CD8-positive, alpha-beta memory T cell (primary cell): ENCODE measurements at regions not wholly inside any gene's neighbourhood (a gene's known extent, or its start where the extent isn't known, plus 50 kb on each side); places are given as distances from the start of the nearest gene placed in this dataset.
"Not testable (repeated sequence)": the region's sequence is repeated elsewhere in the genome, so short reads cannot be mapped to it uniquely, and the experiment has no call there.

Source experiments
- CTCF ChIA-PET: fragments of 350-600 bp; sonication (Branson Sonifier 250); formaldehyde crosslinking; loops from one replicate; lab custom pipeline; 2021; ENCODE audit warnings: antibody characterized with exemption; lab: Charles Lee
- POLR2A ChIA-PET: fragments of 350-600 bp; sonication (Branson Sonifier 250); formaldehyde crosslinking; loops from one replicate; lab custom pipeline; 2021; ENCODE audit warnings: antibody characterized with exemption; lab: Charles Lee
- DNase-seq, 5 donors: peaks; one replicate each; pipeline versions ENCODE4 v3.0.0 to v3.0.0-alpha.2; 2020 to 2022; ENCODE audit warnings: mixed read lengths in 1 of 5
- H3K27ac ChIP-seq: one replicate; pipeline ENCODE4 v1.7.0; 2013; ENCODE audit warnings: low read depth, mild to moderate bottlenecking, low read length, moderate library complexity
- H3K27me3 ChIP-seq: 2 replicates; pipeline ENCODE4 v1.7.0; 2013; ENCODE audit warnings: low read length, mild to moderate bottlenecking; ENCODE audit not compliant: insufficient read depth, poor library complexity, severe bottlenecking
- H3K36me3 ChIP-seq: 2 replicates; pipeline ENCODE4 v1.7.0; 2013; ENCODE audit warnings: mild to moderate bottlenecking, low read length, moderate library complexity; ENCODE audit not compliant: insufficient read depth
- H3K4me1 ChIP-seq: 2 replicates; pipeline ENCODE4 v1.7.0; 2013; ENCODE audit warnings: mild to moderate bottlenecking, low read length, moderate library complexity; ENCODE audit not compliant: insufficient read depth
- H3K4me3 ChIP-seq: 2 replicates; pipeline ENCODE4 v1.7.0; 2013; ENCODE audit warnings: mild to moderate bottlenecking, low read length
- H3K9me3 ChIP-seq: 2 replicates; pipeline ENCODE4 v1.7.0; 2013; ENCODE audit warnings: mild to moderate bottlenecking, low read length
- H3K27ac Mint-ChIP-seq, 8 donors: one replicate each; pipeline ENCODE4 v1.8.0; 2020 to 2021; ENCODE audit warnings: mixed read lengths in 8 of 8, mild to moderate bottlenecking in 6 of 8, inconsistent platforms in 3 of 8, moderate library complexity in 3 of 8
- H3K27me3 Mint-ChIP-seq, 2 donors: one replicate each; pipeline ENCODE4 v1.8.0; 2020 to 2021; ENCODE audit warnings: mixed read lengths in 2 of 2, mild to moderate bottlenecking in 1 of 2, moderate library complexity in 1 of 2
- H3K36me3 Mint-ChIP-seq, 3 donors: one replicate each; pipeline ENCODE4 v1.8.0; 2020 to 2021; ENCODE audit warnings: mixed read lengths in 3 of 3, inconsistent platforms in 1 of 3, mild to moderate bottlenecking in 1 of 3
- H3K4me1 Mint-ChIP-seq, 3 donors: one replicate each; pipeline ENCODE4 v1.8.0; 2020 to 2021; ENCODE audit warnings: mixed read lengths in 3 of 3, inconsistent platforms in 1 of 3, mild to moderate bottlenecking in 1 of 3
- H3K4me3 Mint-ChIP-seq, 7 donors: one replicate each; pipeline ENCODE4 v1.8.0; 2020 to 2021; ENCODE audit warnings: mixed read lengths in 7 of 7, mild to moderate bottlenecking in 6 of 7, moderate library complexity in 4 of 7, inconsistent platforms in 2 of 7
- H3K9me3 Mint-ChIP-seq, 5 donors: one replicate each; pipeline ENCODE4 v1.8.0; 2020 to 2022; ENCODE audit warnings: mixed read lengths in 5 of 5, mild to moderate bottlenecking in 3 of 5, moderate library complexity in 2 of 5, inconsistent platforms in 1 of 5

DNA sequence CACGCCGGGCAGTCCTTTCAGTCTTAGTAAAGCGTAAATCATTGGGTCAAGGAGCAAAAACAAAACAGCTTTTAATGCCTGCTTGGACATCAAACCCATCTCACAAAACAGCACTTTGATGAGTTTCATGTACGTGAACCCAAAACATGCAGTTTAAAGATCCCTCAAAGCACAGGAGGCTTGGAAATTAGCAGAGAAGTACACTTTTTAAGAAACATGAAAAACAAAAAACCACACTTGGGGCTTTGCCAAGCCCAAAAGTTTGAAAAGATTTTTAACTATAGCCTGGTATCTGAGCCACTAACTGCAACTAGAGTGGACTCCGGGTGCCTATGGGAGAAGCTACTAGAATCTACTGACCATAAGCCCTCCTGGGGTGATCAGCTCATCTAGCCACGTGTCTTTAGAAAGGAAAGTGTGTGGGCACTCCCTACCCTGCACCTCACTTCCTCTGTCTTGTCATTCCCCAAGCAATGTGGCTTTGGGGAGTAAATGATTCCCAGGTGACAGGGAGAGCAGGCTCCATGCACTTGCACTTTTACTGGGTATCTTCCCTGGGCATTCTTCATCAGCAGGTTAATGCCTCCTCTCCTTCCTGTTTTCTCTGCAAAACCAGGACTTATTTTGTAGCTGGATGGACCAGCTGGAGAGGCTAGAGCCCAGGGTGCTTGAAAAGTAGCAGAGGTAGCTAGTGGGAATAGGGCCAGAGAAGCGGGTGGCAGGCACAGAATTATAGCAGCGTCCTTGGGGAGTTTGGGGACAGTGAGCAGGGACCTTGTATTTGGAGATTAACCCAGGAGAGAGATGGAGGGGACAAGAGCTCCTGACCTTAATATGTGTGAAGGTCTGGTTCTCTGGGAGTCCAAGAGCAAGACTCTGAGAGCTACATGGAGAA, 339.3 kb downstream of the BCL11B start:
- Histone ChIP-seq H3K27ac (no peak overlapping the region), H3K9me3 (no peaks in the 10 kb centered on the region), H3K36me3 (no peaks in the 10 kb centered on the region), H3K4me3 (peak overlapping the region; percentile 63), H3K4me1 (peaks cover 67% of the 10 kb centered on the region), H3K27me3 (no peaks in the 10 kb centered on the region)
- POLR2A ChIA-PET, result no interaction called here
- peaks cover 0 to 1% (median 0%) of the 10 kb centered on the region in 5 donors for H3K9me3 Mint-ChIP-seq
- H3K27me3 Mint-ChIP-seq, result peaks cover 0 to 3% of the 10 kb centered on the region in 2 donors
- CTCF ChIA-PET, result interaction anchor here (0.7 to 1.5 kb wide), 5 partner anchors 185 to 649 kb away, joined by 3 read pairs; no protein-coding TSS in a partner anchor
- H3K4me1 Mint-ChIP-seq, result peaks cover 46 to 93% (median 66%) of the 10 kb centered on the region in 3 donors
- H3K27ac Mint-ChIP-seq, result peak overlapping the region; percentile 79 to 95 (median 88)
- peak overlapping the region; percentile 53 to 83 (median 82) for H3K4me3 Mint-ChIP-seq
- peaks cover 0 to 10% (median 4%) of the 10 kb centered on the region in 3 donors for H3K36me3 Mint-ChIP-seq
- DNase-seq, result peak in 2 of 5 donors; percentile 10 to 46

DNA sequence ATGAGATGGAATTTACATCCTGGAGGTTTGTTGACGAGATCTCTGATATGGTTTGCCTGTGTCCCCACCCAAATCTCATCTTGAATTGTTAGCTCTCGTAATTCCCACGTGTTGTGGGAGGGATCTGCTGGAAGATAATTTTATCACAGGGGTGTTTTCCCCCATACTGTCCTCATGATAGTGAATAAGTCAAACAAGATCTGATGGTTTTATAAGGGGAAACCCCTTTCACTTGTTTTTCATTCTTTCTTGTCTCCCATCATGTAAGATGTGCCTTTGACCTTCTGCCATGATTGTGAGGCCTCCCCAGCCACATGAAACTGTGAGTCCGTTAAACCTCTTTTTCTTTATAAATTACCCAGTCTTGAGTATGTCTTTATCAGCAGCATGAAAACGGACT, 337.4 kb downstream of the BCL11B start:
- Mint-ChIP-seq H3K4me1 (peaks cover 53 to 97% (median 71%) of the 10 kb centered on the region in 3 donors), H3K27ac (peak overlapping the region in 1 of 8 donors; percentile 28), H3K4me3 (peak overlapping the region in 1 of 7 donors; percentile 76)
- H3K27me3 ChIP-seq, H3K9me3 ChIP-seq, H3K4me3 ChIP-seq, H3K27me3 Mint-ChIP-seq, POLR2A ChIA-PET, H3K27ac ChIP-seq, H3K36me3 Mint-ChIP-seq, H3K36me3 ChIP-seq, H3K9me3 Mint-ChIP-seq, DNase-seq: not testable (repeated sequence)
- peaks cover 79% of the 10 kb centered on the region for H3K4me1 ChIP-seq
- CTCF ChIA-PET, result interaction anchor here (0.6 to 1.3 kb wide), 2 partner anchors 22 to 332 kb away, joined by 3 read pairs; no protein-coding TSS in a partner anchor

DNA sequence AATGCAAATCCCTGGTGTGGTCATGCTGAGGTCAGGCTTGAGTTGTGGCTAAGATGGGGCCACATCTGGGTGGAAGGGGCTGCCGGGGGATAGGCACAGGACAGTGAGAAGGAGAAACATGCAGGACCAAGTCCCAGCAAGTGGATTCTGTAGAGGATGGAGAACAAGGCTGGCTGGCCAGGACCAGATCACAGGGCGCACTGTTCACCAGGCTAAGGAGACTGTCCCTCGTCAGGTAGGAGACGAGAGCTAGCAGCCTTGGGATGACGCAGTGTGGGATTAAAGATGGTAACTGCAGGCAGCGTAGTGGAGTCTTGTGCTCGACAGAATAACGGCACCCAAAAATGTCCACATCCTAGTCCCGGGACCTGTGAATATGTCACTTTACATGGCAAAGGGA, 336.1 kb downstream of the BCL11B start:
- peaks cover 71% of the 10 kb centered on the region for H3K4me1 ChIP-seq

DNA sequence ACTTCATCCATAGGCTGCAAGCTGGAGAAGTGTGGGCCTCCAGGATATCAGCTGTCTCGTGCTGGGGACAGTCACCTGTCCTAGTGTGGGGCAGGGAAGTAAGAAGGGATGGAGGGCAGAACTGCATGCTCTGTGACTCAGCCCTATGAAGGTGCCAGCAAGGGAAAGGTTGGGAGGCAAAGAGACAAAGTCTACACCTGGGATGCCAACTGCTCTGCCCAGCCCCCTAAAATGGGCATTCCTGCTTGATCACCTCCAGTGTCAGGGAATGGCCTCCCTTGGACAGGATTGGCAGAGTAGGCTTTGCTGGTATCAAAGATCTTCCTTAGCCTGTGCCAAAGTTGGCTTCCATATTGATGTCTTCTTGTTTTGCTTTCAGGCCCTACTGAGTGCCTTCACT, 335.0 kb downstream of the BCL11B start:
- H3K27ac Mint-ChIP-seq, result no peak overlapping the region
- H3K4me3 ChIP-seq, result no peak overlapping the region
- H3K36me3 Mint-ChIP-seq, result peaks cover 0 to 7% (median 0%) of the 10 kb centered on the region in 3 donors
- H3K27ac ChIP-seq, result no peak overlapping the region
- no peaks in the 10 kb centered on the region for H3K36me3 ChIP-seq
- H3K4me3 Mint-ChIP-seq, result peak overlapping the region in 1 of 7 donors; percentile 16
- POLR2A ChIA-PET, result no interaction called here
- no peaks in the 10 kb centered on the region for H3K9me3 ChIP-seq
- H3K4me1 Mint-ChIP-seq, result peaks cover 36 to 88% (median 47%) of the 10 kb centered on the region in 3 donors
- H3K9me3 Mint-ChIP-seq, result no peaks in the 10 kb centered on the region
- no peak for DNase-seq
- H3K27me3 ChIP-seq, result no peaks in the 10 kb centered on the region
- H3K4me1 ChIP-seq, result peaks cover 60% of the 10 kb centered on the region
- CTCF ChIA-PET, result no interaction called here
- H3K27me3 Mint-ChIP-seq, result peaks cover 0 to 1% of the 10 kb centered on the region in 2 donors

More for the DNA sequence above, 336.1 kb downstream of the BCL11B start:
- no peak for DNase-seq
- Mint-ChIP-seq H3K36me3 (peaks cover 0 to 7% (median 4%) of the 10 kb centered on the region in 3 donors), H3K4me1 (peaks cover 47 to 95% (median 58%) of the 10 kb centered on the region in 3 donors), H3K4me3 (no peak overlapping the region), H3K27me3 (peaks cover 0 to 3% of the 10 kb centered on the region in 2 donors), H3K9me3 (peaks cover 0 to 1% (median 0%) of the 10 kb centered on the region in 5 donors), H3K27ac (no peak overlapping the region)
- H3K27me3 ChIP-seq, result no peaks in the 10 kb centered on the region
- H3K9me3 ChIP-seq, result no peaks in the 10 kb centered on the region
- H3K27ac ChIP-seq, result no peak overlapping the region
- POLR2A ChIA-PET, result no interaction called here
- CTCF ChIA-PET, result no interaction called here
- H3K36me3 ChIP-seq, result no peaks in the 10 kb centered on the region
- H3K4me3 ChIP-seq, result no peak overlapping the region

DNA sequence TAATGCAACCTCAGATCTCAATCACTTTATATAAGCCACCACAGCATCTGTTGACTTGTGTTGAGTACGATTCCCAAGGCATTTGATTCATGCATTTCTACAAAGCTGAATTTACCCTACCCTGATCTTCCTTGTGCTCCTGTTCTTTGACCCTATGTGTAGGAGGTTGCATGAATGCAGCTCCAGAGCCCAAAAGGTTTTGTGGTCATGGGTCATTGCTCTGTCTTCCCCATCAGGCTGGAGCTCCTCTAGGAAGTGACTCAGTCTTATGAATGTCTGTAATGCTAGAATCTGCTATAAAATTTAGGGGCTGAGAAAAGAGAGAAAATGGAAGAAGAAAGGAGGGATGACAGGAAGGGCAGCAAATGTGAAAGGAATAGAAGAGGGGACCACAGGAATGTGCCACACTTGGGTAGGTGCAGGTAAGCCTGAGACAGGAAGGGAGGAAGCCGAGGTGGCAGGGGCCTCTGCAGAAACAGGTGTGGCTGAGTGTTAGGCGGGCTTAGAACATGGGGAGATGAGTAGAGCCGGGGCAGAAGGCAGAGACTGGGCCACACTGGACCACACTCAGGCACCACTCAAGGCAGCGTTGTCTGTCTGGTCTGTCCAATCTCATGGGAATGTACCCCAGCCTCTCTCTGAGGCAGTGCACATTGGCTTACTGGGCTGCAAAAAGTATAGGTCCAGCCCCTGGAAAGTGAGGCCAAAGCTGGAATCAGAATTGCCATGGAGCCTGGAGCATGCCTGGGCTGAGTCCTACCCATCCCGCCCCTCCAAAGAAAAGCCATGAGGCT, 334.1 kb downstream of the BCL11B start:
- Histone ChIP-seq H3K4me1 (peaks cover 51% of the 10 kb centered on the region), H3K27me3 (no peaks in the 10 kb centered on the region), H3K27ac (no peak overlapping the region), H3K9me3 (no peaks in the 10 kb centered on the region), H3K36me3 (no peaks in the 10 kb centered on the region), H3K4me3 (no peak overlapping the region)
- H3K36me3 Mint-ChIP-seq, result peaks cover 0 to 7% (median 0%) of the 10 kb centered on the region in 3 donors
- no peaks in the 10 kb centered on the region for H3K27me3 Mint-ChIP-seq
- POLR2A ChIA-PET, result no interaction called here
- H3K27ac Mint-ChIP-seq, result peak overlapping the region in 1 of 8 donors; percentile 33
- CTCF ChIA-PET, result no interaction called here
- H3K9me3 Mint-ChIP-seq, result no peaks in the 10 kb centered on the region
- peak overlapping the region in 1 of 7 donors; percentile 9 for H3K4me3 Mint-ChIP-seq
- no peak for DNase-seq
- peaks cover 31 to 84% (median 39%) of the 10 kb centered on the region in 3 donors for H3K4me1 Mint-ChIP-seq

DNA sequence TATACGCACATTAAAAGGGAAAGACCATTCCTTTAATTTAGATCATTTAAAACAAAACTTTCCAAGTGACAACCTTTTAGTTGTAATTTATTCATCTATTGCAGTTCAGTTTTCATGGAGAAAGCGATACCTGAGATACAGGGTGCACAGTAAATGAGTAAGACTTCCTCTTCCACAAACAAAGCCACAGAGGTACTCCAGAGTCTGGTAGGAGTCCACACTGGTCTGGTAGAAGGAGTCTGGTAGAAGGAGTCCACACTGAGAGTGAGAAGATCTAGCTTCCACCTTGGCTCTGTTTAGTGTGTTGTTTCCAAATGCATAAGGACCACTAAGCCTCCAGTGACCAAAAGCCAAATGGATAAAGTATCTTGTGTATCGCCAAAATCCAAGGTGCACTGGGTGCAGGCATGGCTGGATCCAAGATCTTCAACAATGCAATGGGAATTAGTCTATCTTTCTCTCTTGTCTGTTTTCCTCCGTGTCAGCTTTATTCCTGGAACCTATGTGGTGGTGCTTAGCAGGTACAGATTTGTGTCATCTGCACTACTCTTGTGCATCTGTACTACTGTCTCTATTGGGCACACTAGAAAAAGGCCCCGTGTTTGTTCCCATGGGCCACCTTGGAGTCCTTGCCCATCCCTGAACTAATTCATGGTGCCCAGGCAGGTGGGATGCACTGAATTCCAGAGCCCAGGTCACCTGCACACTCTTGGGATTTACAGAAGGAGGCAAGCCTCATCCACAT, 331.1 kb downstream of the BCL11B start:
- Histone ChIP-seq H3K27ac (no peak overlapping the region), H3K27me3 (no peaks in the 10 kb centered on the region), H3K4me3 (no peak overlapping the region), H3K36me3 (no peaks in the 10 kb centered on the region), H3K4me1 (peaks cover 34% of the 10 kb centered on the region), H3K9me3 (no peaks in the 10 kb centered on the region)
- peaks cover 17 to 55% (median 17%) of the 10 kb centered on the region in 3 donors for H3K4me1 Mint-ChIP-seq
- peak overlapping the region in 1 of 8 donors; percentile 17 for H3K27ac Mint-ChIP-seq
- DNase-seq, result no peak
- no peaks in the 10 kb centered on the region for H3K9me3 Mint-ChIP-seq
- POLR2A ChIA-PET, result no interaction called here
- H3K4me3 Mint-ChIP-seq, result no peak overlapping the region
- H3K27me3 Mint-ChIP-seq, result no peaks in the 10 kb centered on the region
- CTCF ChIA-PET, result no interaction called here
- H3K36me3 Mint-ChIP-seq, result peaks cover 0 to 3% (median 0%) of the 10 kb centered on the region in 3 donors

DNA sequence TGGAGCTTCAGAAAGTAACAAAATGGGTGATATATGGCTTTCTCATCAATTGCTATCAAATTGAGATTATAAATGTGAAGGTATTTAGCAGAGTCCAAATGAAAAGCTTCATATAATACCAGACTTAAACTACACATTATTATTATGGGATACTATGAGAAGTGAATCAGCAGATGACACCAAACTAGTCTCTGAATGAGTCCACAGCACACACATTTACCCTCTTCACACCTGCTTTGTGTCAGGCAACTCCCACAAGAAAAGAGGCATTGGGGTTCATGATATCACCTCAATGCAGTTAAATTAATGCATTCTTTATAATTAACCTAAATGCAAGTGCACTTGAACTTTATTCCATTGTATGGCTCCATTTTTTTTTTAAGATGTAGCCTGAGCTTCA, 330.5 kb downstream of the BCL11B start:
- POLR2A ChIA-PET, result no interaction called here
- H3K36me3 ChIP-seq, result no peaks in the 10 kb centered on the region

More for the DNA sequence above, 330.5 kb downstream of the BCL11B start:
- Mint-ChIP-seq H3K36me3 (peaks cover 0 to 1% (median 0%) of the 10 kb centered on the region in 3 donors), H3K9me3 (no peaks in the 10 kb centered on the region), H3K4me1 (peaks cover 17 to 51% (median 17%) of the 10 kb centered on the region in 3 donors), H3K27ac (peak overlapping the region in 1 of 8 donors; percentile 17), H3K27me3 (no peaks in the 10 kb centered on the region), H3K4me3 (no peak overlapping the region)
- DNase-seq, result no peak
- no peaks in the 10 kb centered on the region for H3K9me3 ChIP-seq
- no peaks in the 10 kb centered on the region for H3K27me3 ChIP-seq
- H3K4me1 ChIP-seq, result peaks cover 34% of the 10 kb centered on the region
- CTCF ChIA-PET, result no interaction called here
- no peak overlapping the region for H3K27ac ChIP-seq
- no peak overlapping the region for H3K4me3 ChIP-seq
